Nephron (organoid): ENCODE measurements at regions not wholly inside any gene's neighbourhood (a gene's known extent, or its start where the extent isn't known, plus 50 kb on each side); places are given as distances from the start of the nearest gene placed in this dataset.

Experiments
- H3K27ac Mint-ChIP-seq, 3 experiments: 2 replicates each; pipeline ENCODE4 v1.8.0; 2020; ENCODE audit warnings: mixed read lengths in 3 of 3, mild to moderate bottlenecking in 2 of 3, moderate library complexity in 1 of 3
- H3K27me3 Mint-ChIP-seq: 2 replicates; pipeline ENCODE4 v1.8.0; 2021; ENCODE audit warnings: low read depth, mild to moderate bottlenecking, moderate library complexity, mixed read lengths
- H3K36me3 Mint-ChIP-seq: 2 replicates; pipeline ENCODE4 v1.8.0; 2020; ENCODE audit warnings: low read depth, mixed read lengths
- H3K4me1 Mint-ChIP-seq: 2 replicates; pipeline ENCODE4 v1.8.0; 2020; ENCODE audit warnings: mixed read lengths
- H3K4me3 Mint-ChIP-seq, 3 experiments: 2 replicates each; pipeline ENCODE4 v1.8.0; 2020; ENCODE audit warnings: mild to moderate bottlenecking in 3 of 3, mixed read lengths in 3 of 3, moderate library complexity in 2 of 3
- H3K9me3 Mint-ChIP-seq: 2 replicates; pipeline ENCODE4 v1.8.0; 2020; ENCODE audit warnings: mixed read lengths
- TF ChIP-seq, protein P1 (sequence below), 3 experiments: fragments of 200-600 bp; sonication (generic); IDR thresholded peaks; one replicate each; pipeline ENCODE4 v1.5.0; 2021; ENCODE audit warnings: antibody characterized with exemption in 3 of 3; ENCODE audit not compliant: unreplicated experiment in 3 of 3

DNA sequence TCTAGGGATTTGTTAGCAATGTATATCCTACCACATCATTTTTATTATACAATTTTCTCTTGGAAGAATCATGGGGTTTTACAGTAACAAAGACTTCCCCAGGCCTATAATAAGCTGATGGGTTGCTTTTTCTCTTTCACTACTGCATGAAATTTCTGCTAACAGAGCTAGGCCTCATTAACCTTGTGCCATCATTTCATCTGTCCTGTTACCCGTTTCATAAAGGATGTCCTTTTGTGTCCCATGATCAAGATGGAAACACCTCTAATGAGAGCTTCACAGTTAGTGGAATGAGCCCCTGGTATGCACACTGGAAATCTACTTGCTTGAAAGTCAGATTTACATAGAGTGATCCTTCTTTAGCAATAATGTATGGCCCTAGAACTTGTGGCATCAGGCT, 138.7 kb downstream of the RXFP2 start:
- Mint-ChIP-seq H3K9me3 (no peaks in the 10 kb centered on the region), H3K27me3 (no peaks in the 10 kb centered on the region), H3K4me1 (peaks cover 7% of the 10 kb centered on the region), H3K36me3 (no peaks in the 10 kb centered on the region), H3K27ac (no peak overlapping the region), H3K4me3 (no peak overlapping the region)
- TF ChIP-seq, protein P1, sequence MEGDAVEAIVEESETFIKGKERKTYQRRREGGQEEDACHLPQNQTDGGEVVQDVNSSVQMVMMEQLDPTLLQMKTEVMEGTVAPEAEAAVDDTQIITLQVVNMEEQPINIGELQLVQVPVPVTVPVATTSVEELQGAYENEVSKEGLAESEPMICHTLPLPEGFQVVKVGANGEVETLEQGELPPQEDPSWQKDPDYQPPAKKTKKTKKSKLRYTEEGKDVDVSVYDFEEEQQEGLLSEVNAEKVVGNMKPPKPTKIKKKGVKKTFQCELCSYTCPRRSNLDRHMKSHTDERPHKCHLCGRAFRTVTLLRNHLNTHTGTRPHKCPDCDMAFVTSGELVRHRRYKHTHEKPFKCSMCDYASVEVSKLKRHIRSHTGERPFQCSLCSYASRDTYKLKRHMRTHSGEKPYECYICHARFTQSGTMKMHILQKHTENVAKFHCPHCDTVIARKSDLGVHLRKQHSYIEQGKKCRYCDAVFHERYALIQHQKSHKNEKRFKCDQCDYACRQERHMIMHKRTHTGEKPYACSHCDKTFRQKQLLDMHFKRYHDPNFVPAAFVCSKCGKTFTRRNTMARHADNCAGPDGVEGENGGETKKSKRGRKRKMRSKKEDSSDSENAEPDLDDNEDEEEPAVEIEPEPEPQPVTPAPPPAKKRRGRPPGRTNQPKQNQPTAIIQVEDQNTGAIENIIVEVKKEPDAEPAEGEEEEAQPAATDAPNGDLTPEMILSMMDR (IDR thresholded peaks at IDR 0.05; ENCODE audit: unreplicated experiment in 3 of 3) = no peak

DNA sequence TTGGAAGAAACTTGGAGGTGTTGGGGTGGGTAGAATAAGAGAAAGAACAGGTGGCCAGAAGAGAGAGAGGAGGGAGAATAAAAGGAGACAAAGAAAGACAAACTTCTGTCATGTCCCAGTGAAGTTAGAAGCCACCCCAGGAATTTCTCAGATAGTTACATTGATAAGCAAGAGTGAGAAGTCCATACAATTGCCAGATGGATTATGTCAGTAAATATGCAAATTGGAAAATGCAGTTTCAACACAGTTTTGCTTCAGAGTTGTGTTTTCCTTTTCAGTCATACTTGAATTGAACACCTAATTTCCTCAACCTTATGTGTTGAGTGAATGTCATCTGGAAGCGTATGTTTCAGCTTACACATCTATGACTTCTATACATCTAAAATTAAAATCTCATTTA, 139.2 kb downstream of the RXFP2 start:
- Mint-ChIP-seq H3K27me3 (no peaks in the 10 kb centered on the region), H3K9me3 (no peaks in the 10 kb centered on the region), H3K4me1 (peaks cover 7% of the 10 kb centered on the region), H3K27ac (no peak overlapping the region), H3K4me3 (no peak overlapping the region), H3K36me3 (no peaks in the 10 kb centered on the region)
- TF ChIP-seq, protein P1 (IDR thresholded peaks at IDR 0.05; ENCODE audit: unreplicated experiment in 3 of 3) = no peak

- H3K27me3 Mint-ChIP-seq = no peaks in the 10 kb centered on the region
- no peaks in the 10 kb centered on the region for H3K9me3 Mint-ChIP-seq
- peaks cover 7% of the 10 kb centered on the region for H3K4me1 Mint-ChIP-seq
- no peaks in the 10 kb centered on the region for H3K36me3 Mint-ChIP-seq
- TF ChIP-seq, protein P1 (IDR thresholded peaks at IDR 0.05; ENCODE audit: unreplicated experiment in 3 of 3) = no peak
- H3K27ac Mint-ChIP-seq = no peak overlapping the region
- no peak overlapping the region for H3K4me3 Mint-ChIP-seq
Observed at GRCh38 chr13:31878955-31879354, 139.6 kb downstream of the RXFP2 start.

GRCh38 chr13:31880851-31881494, 141.6 kb downstream of the RXFP2 start:
- no peaks in the 10 kb centered on the region for H3K27me3 Mint-ChIP-seq
- H3K4me1 Mint-ChIP-seq = peaks cover 13% of the 10 kb centered on the region
- TF ChIP-seq, protein P1 (IDR thresholded peaks at IDR 0.05; ENCODE audit: unreplicated experiment in 3 of 3) = no peak
- no peak overlapping the region for H3K27ac Mint-ChIP-seq
- H3K4me3 Mint-ChIP-seq = no peak overlapping the region
- H3K9me3 Mint-ChIP-seq = no peaks in the 10 kb centered on the region
- H3K36me3 Mint-ChIP-seq = no peaks in the 10 kb centered on the region

DNA sequence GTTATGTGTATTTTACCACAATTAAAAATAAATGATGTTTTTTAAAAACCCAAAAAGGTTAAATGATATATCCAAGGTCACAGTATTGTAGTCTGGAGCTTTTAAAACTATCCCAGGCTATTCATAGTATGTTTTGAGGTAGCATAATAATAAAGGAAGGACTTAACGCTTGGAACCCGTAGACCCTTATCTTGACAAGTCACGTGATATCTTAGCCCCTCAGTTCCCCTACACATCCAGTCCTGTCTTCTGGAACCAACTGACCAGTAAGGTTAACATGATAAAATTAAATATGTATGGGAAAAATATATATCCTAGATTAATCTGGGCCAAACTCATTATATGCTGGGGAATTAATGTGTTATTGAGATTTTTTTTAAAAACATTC, 142.2 kb downstream of the RXFP2 start:
- Mint-ChIP-seq H3K4me3 (no peak overlapping the region), H3K27me3 (no peaks in the 10 kb centered on the region), H3K27ac (no peak overlapping the region), H3K36me3 (no peaks in the 10 kb centered on the region), H3K9me3 (no peaks in the 10 kb centered on the region), H3K4me1 (peaks cover 18% of the 10 kb centered on the region)
- TF ChIP-seq, protein P1 (IDR thresholded peaks at IDR 0.05; ENCODE audit: unreplicated experiment in 3 of 3) = no peak

DNA sequence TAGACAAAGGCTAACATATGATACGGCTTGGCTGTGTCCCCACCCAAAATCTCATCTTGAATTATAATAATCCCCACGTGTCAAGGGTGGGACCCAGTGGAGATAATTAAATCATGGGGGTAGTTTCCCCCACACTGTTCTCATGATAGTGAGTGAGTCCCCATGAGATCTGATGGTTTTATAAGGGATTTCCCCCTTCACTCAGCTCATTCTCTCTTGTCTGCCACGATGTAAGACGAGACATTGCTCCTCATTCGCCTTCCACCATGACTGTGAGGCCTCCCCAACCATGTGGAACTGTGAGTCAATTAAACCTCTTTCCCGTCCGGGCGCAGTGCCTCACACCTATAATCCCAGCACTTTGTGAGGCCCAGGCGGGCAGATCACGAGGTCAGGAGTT, 143.5 kb downstream of the RXFP2 start:
- H3K4me3 Mint-ChIP-seq = no peak overlapping the region
- TF ChIP-seq, protein P1 (IDR thresholded peaks at IDR 0.05; ENCODE audit: unreplicated experiment in 3 of 3) = no peak
- H3K36me3 Mint-ChIP-seq = no peaks in the 10 kb centered on the region
- no peaks in the 10 kb centered on the region for H3K9me3 Mint-ChIP-seq
- peaks cover 30% of the 10 kb centered on the region for H3K4me1 Mint-ChIP-seq
- H3K27me3 Mint-ChIP-seq = no peaks in the 10 kb centered on the region
- H3K27ac Mint-ChIP-seq = no peak overlapping the region
